ENCODE measurements at regions not wholly inside any gene's neighbourhood (a gene's known extent, or its start where the extent isn't known, plus 50 kb on each side); places are given as distances from the start of the nearest gene placed in this dataset.
A peak's percentile ranks its signal among the peaks of the same experiment; 100 is the strongest.

- Histone ChIP-seq H3K27ac (ENCODE audit: low read length) (no peak overlapping the region), H3K36me3 (replicated peaks; ENCODE audit: low read depth, low read length) (no peaks in the 10 kb centered on the region), H3K9me3 (ENCODE audit: insufficient read depth, low read length) (peaks cover 8% of the 10 kb centered on the region; the same call in 1 of the 2 replicates), H3K4me1 (ENCODE audit: low read length) (peaks cover 60% of the 10 kb centered on the region), H3K27me3 (ENCODE audit: low read depth, low read length) (peaks cover 46% of the 10 kb centered on the region), H3K9ac (ENCODE audit: low read length) (no peak overlapping the region), H3K79me2 (ENCODE audit: low read length) (no peaks in the 10 kb centered on the region), H2AFZ (ENCODE audit: low read depth, low read length) (no peak overlapping the region), H3K4me2 (ENCODE audit: low read length) (peak overlapping the region; percentile 67), H4K20me1 (ENCODE audit: insufficient read depth, low read length) (0 out of 2 replicates have a peak, but pooled peaks cover 4% of the 10 kb centered on the region), H3K4me3 (ENCODE audit: low read length) (peak overlapping the region; percentile 43)
- no peak for TF ChIP-seq EZH2phosphoT487 (IDR thresholded peaks at IDR 0.05; ENCODE audit: low read depth)
- TF ChIP-seq CTCF (IDR thresholded peaks at IDR 0.05; ENCODE audit: low read depth, low read length): no peak
Measured at GRCh38 chr11:134584706-134585445, 172.8 kb upstream of the B3GAT1 start.

- 0 out of 2 replicates have a peak, but pooled peaks cover 4% of the 10 kb centered on the region for H4K20me1 ChIP-seq (ENCODE audit: insufficient read depth, low read length)
- H3K79me2 ChIP-seq (ENCODE audit: low read length): no peaks in the 10 kb centered on the region
- peak overlapping the region; percentile 43 for H3K4me3 ChIP-seq (ENCODE audit: low read length)
- H2AFZ ChIP-seq (ENCODE audit: low read depth, low read length): no peak overlapping the region
- peaks cover 6% of the 10 kb centered on the region; the same call in 1 of the 2 replicates for H3K9me3 ChIP-seq (ENCODE audit: insufficient read depth, low read length)
- H3K9ac ChIP-seq (ENCODE audit: low read length): no peak overlapping the region
- no peak overlapping the region for H3K27ac ChIP-seq (ENCODE audit: low read length)
- peak overlapping the region; percentile 67 for H3K4me2 ChIP-seq (ENCODE audit: low read length)
- peaks cover 60% of the 10 kb centered on the region for H3K4me1 ChIP-seq (ENCODE audit: low read length)
- TF ChIP-seq CTCF (IDR thresholded peaks at IDR 0.05; ENCODE audit: low read depth, low read length) (no peak), EZH2phosphoT487 (IDR thresholded peaks at IDR 0.05; ENCODE audit: low read depth) (no peak)
- peaks cover 40% of the 10 kb centered on the region for H3K27me3 ChIP-seq (ENCODE audit: low read depth, low read length)
- no peaks in the 10 kb centered on the region for H3K36me3 ChIP-seq (replicated peaks; ENCODE audit: low read depth, low read length)
Measured at GRCh38 chr11:134584001-134584561, 172.0 kb upstream of the B3GAT1 start.

- Histone ChIP-seq H3K27me3 (ENCODE audit: low read depth, low read length) (peaks cover 41% of the 10 kb centered on the region), H4K20me1 (ENCODE audit: insufficient read depth, low read length) (peaks cover 4% of the 10 kb centered on the region; the same call in 1 of the 2 replicates), H3K4me2 (ENCODE audit: low read length) (peak overlapping the region; percentile 67), H3K4me3 (ENCODE audit: low read length) (peak overlapping the region; percentile 43), H3K4me1 (ENCODE audit: low read length) (peaks cover 60% of the 10 kb centered on the region), H3K27ac (ENCODE audit: low read length) (no peak overlapping the region), H3K79me2 (ENCODE audit: low read length) (no peaks in the 10 kb centered on the region), H3K36me3 (replicated peaks; ENCODE audit: low read depth, low read length) (no peaks in the 10 kb centered on the region), H3K9me3 (ENCODE audit: insufficient read depth, low read length) (peaks cover 6% of the 10 kb centered on the region; the same call in 1 of the 2 replicates), H2AFZ (ENCODE audit: low read depth, low read length) (no peak overlapping the region), H3K9ac (ENCODE audit: low read length) (no peak overlapping the region)
- no peak for TF ChIP-seq CTCF (IDR thresholded peaks at IDR 0.05; ENCODE audit: low read depth, low read length)
- TF ChIP-seq EZH2phosphoT487 (IDR thresholded peaks at IDR 0.05; ENCODE audit: low read depth): no peak
Measured at GRCh38 chr11:134583397-134583990, 171.5 kb upstream of the B3GAT1 start.

- peaks cover 41% of the 10 kb centered on the region for H3K27me3 ChIP-seq (ENCODE audit: low read depth, low read length)
- no peak for TF ChIP-seq EZH2phosphoT487 (IDR thresholded peaks at IDR 0.05; ENCODE audit: low read depth)
- TF ChIP-seq CTCF (IDR thresholded peaks at IDR 0.05; ENCODE audit: low read depth, low read length): no peak
- H3K79me2 ChIP-seq (ENCODE audit: low read length): no peaks in the 10 kb centered on the region
- peak overlapping the region; percentile 67; the same call in 1 of the 2 replicates for H3K4me2 ChIP-seq (ENCODE audit: low read length)
- H3K36me3 ChIP-seq (replicated peaks; ENCODE audit: low read depth, low read length): no peaks in the 10 kb centered on the region
- peaks cover 54% of the 10 kb centered on the region for H3K4me1 ChIP-seq (ENCODE audit: low read length)
- no peak overlapping the region for H2AFZ ChIP-seq (ENCODE audit: low read depth, low read length)
- no peak overlapping the region for H3K9ac ChIP-seq (ENCODE audit: low read length)
- H4K20me1 ChIP-seq (ENCODE audit: insufficient read depth, low read length): peaks cover 4% of the 10 kb centered on the region; the same call in 1 of the 2 replicates
- peaks cover 6% of the 10 kb centered on the region; the same call in 1 of the 2 replicates for H3K9me3 ChIP-seq (ENCODE audit: insufficient read depth, low read length)
- H3K27ac ChIP-seq (ENCODE audit: low read length): no peak overlapping the region
- no peak overlapping the region for H3K4me3 ChIP-seq (ENCODE audit: low read length)
Measured at GRCh38 chr11:134582770-134583095, 170.7 kb upstream of the B3GAT1 start.
